Heart left ventricle (tissue), 16 donors: ENCODE measurements at regions not wholly inside any gene's neighbourhood (a gene's known extent, or its start where the extent isn't known, plus 50 kb on each side); places are given as distances from the start of the nearest gene placed in this dataset.

ENCODE experiments used
- ATAC-seq, 4 donors: fragments of 200-7000 bp; cut with Tn5 transposase; one replicate each; pipeline ENCODE4 v1.9.1; 2020 to 2022; ENCODE audit warnings: moderate library complexity in 4 of 4, mild to moderate bottlenecking in 3 of 4, moderate number of reproducible peaks in 1 of 4
- DNase-seq, 5 donors: peaks; one replicate each; pipeline ENCODE4 v3.0.0-alpha.2; 2020
- H3K27ac ChIP-seq, 12 donors: fragments of 200-600 bp; sonication (generic) in 4 of 12; one replicate each; pipeline versions ENCODE4 v1.5.0 to v1.8.0; 2016 to 2022; ENCODE audit warnings: mild to moderate bottlenecking in 2 of 12
- H3K27me3 ChIP-seq, 9 donors: fragments of 200-600 bp; sonication (generic) in 2 of 9; one replicate each; pipeline versions ENCODE4 v1.5.1 to v1.8.0; 2016 to 2022; ENCODE audit warnings: mild to moderate bottlenecking in 3 of 9
- H3K36me3 ChIP-seq, 9 donors: fragments of 200-600 bp; sonication (generic) in 2 of 9; one replicate each; pipeline versions ENCODE4 v1.5.0 to v1.8.0; 2018 to 2022; ENCODE audit warnings: mild to moderate bottlenecking in 2 of 9
- H3K4me1 ChIP-seq, 12 donors: fragments of 200-600 bp; sonication (generic) in 4 of 12; one replicate each; pipeline versions ENCODE4 v1.5.0 to v1.8.0; 2016 to 2022; ENCODE audit warnings: mild to moderate bottlenecking in 3 of 12
- H3K4me3 ChIP-seq, 12 donors: fragments of 200-600 bp; sonication (generic) in 4 of 12; one replicate each; pipeline versions ENCODE4 v1.5.0 to v1.8.0; 2017 to 2022; ENCODE audit warnings: mild to moderate bottlenecking in 9 of 12, moderate library complexity in 4 of 12
- H3K9me3 ChIP-seq, 12 donors: fragments of 200-600 bp; sonication (generic) in 4 of 12; one replicate each; pipeline versions ENCODE4 v1.5.0 to v1.8.0; 2016 to 2022; ENCODE audit warnings: mild to moderate bottlenecking in 1 of 12
- CTCF ChIP-seq, 12 donors: fragments of 200-600 bp; sonication (generic) in 4 of 12; IDR thresholded peaks; one replicate each; pipeline versions ENCODE4 v1.5.0 to v1.8.0; 2018 to 2022; ENCODE audit warnings: antibody characterized with exemption in 12 of 12, mild to moderate bottlenecking in 5 of 12
- POLR2A ChIP-seq, 2 donors: fragments of 450-650 bp; IDR thresholded peaks; one replicate each; pipeline ENCODE4 v1.6.1; 2017; ENCODE audit warnings: antibody characterized with exemption in 2 of 2, mild to moderate bottlenecking in 2 of 2, moderate library complexity in 2 of 2
- WGBS, 4 donors: extraction: QIAGEN DNeasy Blood & Tissue Kit in 2 of 4; methylation state at CpG; one replicate each; pipeline versions ENCODE4 v1.1.5 to v1.1.7; 2013 to 2018; 5-methylcytosine and 5-hydroxymethylcytosine counted together
- intact Hi-C, 10 donors: fragments of 100-400 bp; cut with DNase I; formaldehyde crosslinking; loops; one replicate each; pipeline versions ENCODE4 v1.11.1 to v1.14.2; 2022
- donor health status: ischemic (EF 13 %, LVEDD 7.1; RV severe dilation, severe dysfunction).
- donor health status: healthy with polysubstance abuse.
- donor health status: DM: no; HTN: yes; CAD: no.
- donor health status: DM: no; HTN: no; CAD: no.
- donor health status: ischemic (EF 25% LVEDD 6.9; RV normal size, moderate dysfunction).
- donor health status: ischemic (EF 25% LVEDD 5.7; RV mildly dilated, moderate dysfunction).
- donor health status: healthy.
- donor health status: DM: yes; HTN: yes; CAD: no.
- donor health status: ischemic (EF 35%, LVEDD 5.7; RV mildly dilated, moderate dysfunction).
- donor health status: nonischemic (EF 11% LVEDD 7.7; RV severe dilation, severe dysfunction).
- donor health status: DM: yes; HTN: yes; CAD: no.
- donor health status: PGD.
- donor health status: ischemic (EF 29% LVEDD 5.4; RV normal size, mild dysfunction).
- donor health status: nonischemic (EF 23%, LVEDD 6.1; RV moderate dilation, normal function).

DNA sequence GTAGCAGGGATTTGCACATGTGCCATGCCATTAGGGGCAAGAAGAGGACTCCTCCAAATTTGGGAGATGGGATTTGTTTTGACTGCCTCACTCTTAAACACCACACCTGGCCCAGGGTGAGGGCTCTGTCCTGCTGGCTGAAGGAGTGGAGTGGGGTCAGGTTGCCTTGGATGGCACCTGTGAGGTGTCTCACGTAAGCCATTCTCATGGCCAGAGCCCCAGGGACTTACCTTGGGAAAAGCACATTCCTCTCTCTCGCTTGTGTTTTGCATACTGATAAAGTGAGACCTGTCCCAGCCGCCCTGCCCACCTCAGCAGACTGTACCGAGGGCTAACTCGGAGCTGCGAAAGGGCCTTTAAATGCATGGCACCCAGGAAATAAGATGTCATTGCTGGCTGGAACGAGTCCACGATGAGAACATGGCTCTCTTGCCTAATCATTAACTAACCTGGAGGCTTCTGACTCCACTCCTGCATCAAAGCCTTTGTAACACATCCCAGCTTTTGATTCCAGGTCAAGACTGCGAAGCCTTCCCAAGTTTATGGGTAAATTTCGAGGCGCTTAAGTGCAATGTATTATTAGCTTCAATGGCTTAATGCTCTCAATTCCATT, 184.0 kb upstream of the RNF32 start:
- Histone ChIP-seq H3K9me3 (no peaks in the 10 kb centered on the region), H3K4me1 (no peaks in the 10 kb centered on the region), H3K36me3 (no peaks in the 10 kb centered on the region), H3K27ac (no peak overlapping the region), H3K4me3 (no peak overlapping the region), H3K27me3 (peaks cover 0 to 33% (median 0%) of the 10 kb centered on the region in 9 donors)
- no peak for ATAC-seq
- TF ChIP-seq CTCF (IDR thresholded peaks at IDR 0.05) (no peak), POLR2A (IDR thresholded peaks at IDR 0.05) (no peak)
- WGBS, 4 donors, result 74 to 81% (median 80%) methylated on average over 11 of the region's 11 CpGs
- intact Hi-C loops, result no loop called here
- no peak for DNase-seq

GRCh38 chr7:156456032-156456431, 184.5 kb upstream of the RNF32 start:
- TF ChIP-seq CTCF (IDR thresholded peaks at IDR 0.05), result no peak
- no peak for TF ChIP-seq POLR2A (IDR thresholded peaks at IDR 0.05)
- intact Hi-C loops, result no loop called here
- ATAC-seq, result no peak

DNA sequence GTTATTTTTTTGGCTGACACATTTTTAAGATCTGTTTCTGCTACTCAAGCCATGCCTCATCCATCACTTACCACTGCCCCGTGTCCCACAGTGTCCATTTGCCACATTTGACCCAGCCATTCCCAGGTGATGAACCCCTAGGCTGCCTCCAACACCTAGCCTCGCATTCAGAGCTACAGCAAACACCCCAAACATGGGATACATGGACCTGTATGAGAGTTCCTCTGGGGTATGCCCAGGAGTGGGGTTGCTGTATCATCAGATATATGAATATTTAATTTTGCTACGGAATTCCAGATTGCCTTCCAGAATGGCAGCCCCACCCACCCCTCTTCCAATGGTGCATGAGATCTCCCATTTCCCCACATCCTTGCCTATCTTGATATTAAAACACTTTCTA, 190.1 kb upstream of the RNF32 start:
- H3K4me3 ChIP-seq, result no peak overlapping the region
- H3K27ac ChIP-seq, result no peak overlapping the region
- DNase-seq (no peak), ATAC-seq (no peak)
- intact Hi-C loops, result no loop called here
- H3K36me3 ChIP-seq, result no peaks in the 10 kb centered on the region
- 69 to 74% (median 73%) methylated on average over 3 of the region's 3 CpGs for WGBS, 4 donors
- TF ChIP-seq CTCF (IDR thresholded peaks at IDR 0.05), result no peak
- TF ChIP-seq POLR2A (IDR thresholded peaks at IDR 0.05), result no peak
- H3K9me3 ChIP-seq, result no peaks in the 10 kb centered on the region
- H3K4me1 ChIP-seq, result no peaks in the 10 kb centered on the region
- peaks cover 0 to 17% (median 0%) of the 10 kb centered on the region in 9 donors for H3K27me3 ChIP-seq

More at GRCh38 chr7:156456032-156456431, 184.5 kb upstream of the RNF32 start:
- 69 to 79% (median 76%) methylated on average over 8 of the region's 8 CpGs for WGBS, 4 donors
- Histone ChIP-seq H3K4me1 (no peaks in the 10 kb centered on the region), H3K27ac (no peak overlapping the region), H3K4me3 (no peak overlapping the region), H3K27me3 (peaks cover 0 to 33% (median 0%) of the 10 kb centered on the region in 9 donors), H3K36me3 (no peaks in the 10 kb centered on the region), H3K9me3 (no peaks in the 10 kb centered on the region)
- no peak for DNase-seq

DNA sequence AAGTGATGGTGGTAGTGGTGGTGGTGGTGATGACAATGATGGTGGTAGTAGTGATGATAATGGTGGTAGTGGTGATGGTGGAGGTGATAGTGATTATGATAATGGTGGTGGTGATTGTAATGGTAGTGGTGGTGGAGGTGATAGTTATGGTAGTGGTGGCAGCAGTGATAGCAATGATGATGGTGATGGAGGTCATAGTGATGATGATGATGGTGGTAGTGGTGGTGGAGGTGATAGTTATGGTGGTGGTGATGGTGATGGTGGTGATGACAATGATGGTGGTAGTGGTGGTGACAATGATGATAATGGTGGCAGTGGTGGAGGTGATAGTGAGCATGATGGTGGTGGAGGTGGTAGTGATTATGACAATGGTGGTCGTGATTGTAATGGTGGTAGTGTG, 191.7 kb upstream of the RNF32 start:
- DNase-seq (no peak), ATAC-seq (no peak)
- no peak for TF ChIP-seq POLR2A (IDR thresholded peaks at IDR 0.05)
- no peak for TF ChIP-seq CTCF (IDR thresholded peaks at IDR 0.05)
- Histone ChIP-seq H3K4me3 (no peak overlapping the region), H3K4me1 (no peaks in the 10 kb centered on the region), H3K9me3 (no peaks in the 10 kb centered on the region), H3K36me3 (no peaks in the 10 kb centered on the region), H3K27ac (no peak overlapping the region), H3K27me3 (peaks cover 0 to 6% (median 0%) of the 10 kb centered on the region in 9 donors)
- WGBS, 4 donors, result 54 to 71% (median 61%) methylated on average over 1 of the region's 1 CpG
- intact Hi-C loops, result no loop called here
